ENCODE measurements at regions not wholly inside any gene's neighbourhood (a gene's known extent, or its start where the extent isn't known, plus 50 kb on each side); places are given as distances from the start of the nearest gene placed in this dataset.

DNA sequence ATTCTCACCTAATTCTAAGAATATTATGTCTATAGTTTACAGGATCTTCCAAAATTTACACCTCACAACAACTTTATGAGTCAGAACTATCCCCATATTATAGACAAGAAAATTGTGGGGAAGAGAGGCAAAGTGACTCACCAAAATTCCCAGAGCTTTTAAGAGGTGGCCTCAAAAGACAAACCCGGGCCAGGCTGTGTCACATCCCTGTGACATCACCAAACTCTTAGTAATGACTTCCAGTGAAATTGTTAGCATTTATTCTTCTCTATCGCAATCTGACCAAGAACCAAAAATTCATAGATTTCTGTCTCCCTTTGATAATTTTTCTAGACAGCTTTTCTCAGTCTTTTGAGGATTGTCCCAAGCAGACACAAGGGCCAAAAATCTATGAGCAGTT, 134.3 kb downstream of the SNX19 start:
- DNase-seq, result no peak

DNA sequence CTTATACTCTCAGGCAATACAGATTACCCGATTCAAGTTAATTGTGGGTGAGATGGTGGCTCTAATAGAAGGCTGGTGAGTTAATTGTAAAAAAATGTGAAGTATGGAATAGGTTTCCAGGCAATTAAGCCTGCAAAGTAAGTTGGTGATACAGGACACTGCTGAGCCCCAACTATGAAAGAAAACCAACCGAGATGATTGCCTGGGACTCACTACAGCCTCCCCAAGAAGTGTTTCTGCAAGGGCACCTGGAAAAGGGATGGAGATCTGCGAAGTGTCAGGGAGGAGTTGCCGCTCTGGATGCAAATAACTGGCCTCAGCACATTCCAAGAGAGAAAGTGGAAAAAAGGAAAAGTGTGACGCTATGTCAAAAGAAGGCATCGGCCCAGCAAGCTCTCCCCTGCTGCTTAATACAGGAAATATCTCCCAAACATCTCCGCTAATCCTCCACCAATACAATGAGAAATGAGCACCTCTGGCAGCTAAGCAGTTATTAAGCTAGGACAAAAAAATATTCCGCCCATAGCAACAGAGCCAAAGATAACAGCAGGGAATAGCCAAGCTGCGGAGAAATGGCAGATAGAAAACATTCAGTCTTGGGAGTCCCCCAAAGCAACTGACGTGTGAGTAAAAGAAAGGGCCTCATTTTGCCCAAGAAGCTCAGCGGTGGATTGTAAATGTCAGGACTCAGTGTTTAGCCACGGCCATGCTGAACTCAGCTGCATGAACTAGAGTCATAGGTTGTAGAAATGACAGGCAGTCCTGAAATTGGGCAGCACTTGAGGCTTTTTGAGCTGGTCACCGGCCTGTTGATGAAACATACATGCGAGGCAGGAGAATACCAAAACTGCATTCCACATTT, 133.7 kb downstream of the SNX19 start:
- DNase-seq, result no peak

DNA sequence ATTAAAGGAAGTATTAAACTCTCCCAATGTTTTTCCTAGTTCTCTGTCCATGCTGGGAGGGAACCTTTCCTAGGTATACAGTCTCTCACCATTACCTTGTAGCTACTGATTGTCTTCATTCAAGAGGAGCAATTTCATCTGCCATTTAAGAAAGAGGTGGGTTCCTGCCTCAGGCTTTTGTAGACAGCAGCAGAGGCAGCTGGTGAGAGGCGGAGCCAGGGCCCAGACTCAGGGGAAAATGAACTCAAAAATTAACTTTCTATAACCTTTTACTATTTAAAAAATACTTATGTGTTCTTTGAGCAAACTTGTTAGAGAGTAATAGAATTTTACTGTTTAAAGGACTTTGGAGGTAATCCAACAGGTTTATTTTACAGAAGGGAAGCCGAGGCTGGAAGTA, 133.0 kb downstream of the SNX19 start:
- DNase-seq, result no peak

DNA sequence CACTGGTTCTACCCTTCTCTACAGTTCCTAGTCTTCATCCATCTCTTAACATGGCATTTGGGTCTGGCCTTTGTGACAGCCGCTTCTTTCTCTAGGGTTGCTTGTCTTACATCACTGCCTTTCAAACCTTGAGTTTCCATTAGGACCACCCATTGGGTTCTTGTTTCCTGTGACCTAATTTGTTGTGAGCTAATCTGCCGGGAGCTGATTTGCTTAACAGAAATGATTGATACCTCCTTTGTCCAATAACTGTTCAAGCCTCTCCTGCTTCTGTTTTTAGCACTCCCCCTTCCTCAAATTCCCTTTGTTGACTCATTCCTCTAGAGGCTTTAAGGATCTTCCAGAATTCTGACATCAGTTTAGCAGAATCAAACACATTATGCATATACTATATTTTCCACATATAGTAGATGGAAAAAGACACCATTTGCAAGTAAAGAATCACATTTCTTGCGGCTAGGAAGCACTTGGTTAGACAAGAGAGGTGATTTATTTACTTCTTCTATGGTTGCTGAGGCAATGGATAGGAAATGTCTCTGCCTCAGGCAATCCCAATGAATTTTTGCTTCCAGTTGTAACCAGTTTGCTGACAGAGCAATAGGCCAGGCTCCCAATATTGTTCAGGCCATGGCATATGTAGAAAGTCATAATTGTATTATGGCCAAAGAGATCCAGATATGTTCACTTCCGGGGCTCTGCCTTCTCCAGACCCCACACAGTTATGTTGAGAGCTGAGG, 130.7 kb downstream of the SNX19 start:
- no peak for DNase-seq

DNA sequence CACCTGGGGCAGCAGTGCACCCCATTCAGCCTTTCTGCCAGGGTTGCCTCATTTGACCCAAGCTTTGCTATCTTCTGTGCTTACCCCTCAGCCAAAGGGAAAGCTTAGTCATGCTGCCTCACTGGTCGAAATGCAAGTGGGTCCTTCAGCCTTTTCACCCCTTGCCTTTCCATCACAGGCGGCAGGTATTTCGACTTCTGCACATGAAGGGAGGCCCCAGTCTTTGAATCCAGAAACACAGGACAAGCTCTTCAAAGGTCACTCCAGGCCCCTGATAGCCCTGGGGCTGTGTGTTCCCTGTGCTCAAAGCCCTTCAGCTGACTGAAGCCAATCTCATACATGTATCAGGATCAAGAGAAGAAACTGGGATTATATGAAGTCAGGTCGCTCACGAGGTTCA, 129.7 kb downstream of the SNX19 start:
- DNase-seq, result no peak

DNA sequence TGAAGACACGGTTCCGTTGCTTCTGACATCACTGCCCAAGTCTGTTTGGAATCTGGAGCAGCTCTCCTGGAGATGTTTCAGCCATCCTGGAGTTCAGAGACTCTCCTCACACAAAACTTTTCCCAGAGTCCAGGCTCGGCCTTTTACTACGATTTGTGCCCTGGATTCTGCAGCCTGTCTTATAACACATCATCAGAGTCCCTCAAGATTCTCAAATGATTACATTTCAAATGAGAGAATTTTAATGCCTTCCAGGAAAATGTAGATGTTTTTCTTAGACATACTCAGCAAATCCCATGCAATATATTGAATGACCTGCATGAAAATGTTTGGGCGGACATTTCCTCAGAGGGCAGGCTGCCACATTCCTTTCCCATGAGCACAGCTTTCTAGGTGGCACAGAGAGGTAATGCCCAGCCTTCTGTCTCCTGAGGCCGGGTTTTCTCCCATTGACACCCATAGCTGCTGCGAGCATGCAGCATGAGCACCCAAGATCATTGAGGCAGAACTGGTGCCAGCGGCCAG, 129.1 kb downstream of the SNX19 start:
- no peak for DNase-seq

DNA sequence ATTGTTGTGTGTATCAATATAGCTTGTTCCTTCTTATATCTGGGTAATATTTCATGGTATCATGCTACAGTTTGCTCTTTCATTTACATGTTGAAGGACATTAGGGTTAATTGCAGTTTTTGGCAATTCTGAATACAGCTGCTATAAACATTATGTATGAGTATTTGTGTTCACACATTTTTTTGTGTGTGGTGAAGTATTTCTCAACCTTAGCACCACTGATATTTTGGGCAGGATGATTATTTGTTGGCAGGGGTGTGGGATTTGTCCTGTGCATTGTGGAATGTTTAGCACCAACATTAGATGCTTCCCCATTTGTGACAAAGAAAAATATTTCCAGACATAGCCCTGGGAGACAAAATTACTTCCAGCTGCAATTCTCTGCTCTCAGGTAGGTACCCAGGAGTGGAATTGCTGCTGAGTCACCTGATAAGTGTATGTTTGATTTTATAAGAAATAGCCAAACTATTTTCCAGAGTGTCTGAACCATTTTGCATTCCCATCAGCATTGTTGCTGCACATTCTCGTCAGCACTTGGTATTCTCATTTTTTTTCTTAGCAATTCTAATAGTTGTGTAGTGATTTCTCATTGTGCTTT, 128.2 kb downstream of the SNX19 start:
- no peak for DNase-seq

DNA sequence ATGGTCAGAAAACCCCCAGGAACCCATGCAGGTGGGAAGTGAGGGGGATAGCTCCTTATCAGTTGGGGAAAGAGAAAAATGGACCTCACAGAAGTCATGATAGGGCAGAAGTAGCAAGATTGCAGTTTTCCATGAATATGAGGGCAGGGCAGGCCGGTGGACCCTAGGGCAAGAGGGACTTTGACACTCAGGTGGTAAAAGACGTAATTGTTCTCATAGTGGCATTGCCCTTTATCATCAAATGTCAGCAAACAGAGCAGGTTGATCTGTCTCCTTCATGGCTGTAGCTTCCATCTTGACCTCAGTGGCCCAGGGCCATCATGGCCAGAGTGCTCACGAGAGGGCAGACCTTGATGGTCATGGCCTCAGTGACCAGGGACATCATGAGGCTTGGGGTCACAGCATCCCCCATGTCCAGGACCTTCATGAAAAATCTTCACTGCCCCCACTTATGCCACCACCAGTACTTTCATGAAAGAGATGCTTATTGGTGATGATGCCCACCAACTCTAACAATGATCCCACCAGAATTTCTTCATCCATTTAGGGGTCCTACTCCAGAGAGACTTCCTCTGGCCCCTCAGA, 127.1 kb downstream of the SNX19 start:
- DNase-seq, result no peak

DNA sequence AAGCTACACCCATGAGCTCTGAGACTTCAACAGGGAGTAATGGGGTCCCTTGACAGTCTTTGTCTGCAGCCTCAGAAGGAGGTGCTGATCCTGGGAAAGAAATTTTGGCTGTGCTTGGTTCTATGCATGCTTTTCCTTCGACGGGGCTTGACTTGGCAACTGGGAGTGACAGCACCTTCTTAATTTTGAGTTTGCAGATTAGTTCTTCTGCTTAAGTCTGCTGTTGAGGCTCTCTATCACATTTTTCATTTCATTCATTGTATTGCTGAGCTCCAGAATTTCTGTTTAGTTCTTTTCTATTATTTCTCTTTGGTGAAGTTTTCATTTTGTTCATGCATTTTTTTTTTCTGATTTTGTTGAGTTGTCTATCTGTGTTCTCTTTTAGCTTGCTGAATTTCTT, 125.6 kb downstream of the SNX19 start:
- DNase-seq, result no peak

DNA sequence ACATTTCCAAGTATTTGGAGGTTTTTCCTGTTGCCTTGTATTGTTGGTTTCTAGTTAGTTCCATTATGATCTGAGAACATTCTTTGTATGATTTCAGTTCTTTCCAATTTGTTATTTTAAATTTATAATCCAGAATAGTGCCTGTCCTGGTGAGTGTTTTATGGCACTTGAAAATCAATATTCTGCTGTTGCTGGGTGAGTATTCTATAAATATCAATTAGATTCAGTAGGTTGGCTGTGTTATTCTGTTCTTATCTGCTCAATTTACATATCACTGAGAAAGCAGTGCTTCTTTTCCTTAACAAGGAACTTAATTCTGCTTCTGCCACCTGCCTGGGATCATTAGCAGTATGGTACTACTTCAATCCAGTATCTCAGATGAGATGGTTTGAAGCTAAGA, 123.5 kb downstream of the SNX19 start:
- DNase-seq, result no peak

DNA sequence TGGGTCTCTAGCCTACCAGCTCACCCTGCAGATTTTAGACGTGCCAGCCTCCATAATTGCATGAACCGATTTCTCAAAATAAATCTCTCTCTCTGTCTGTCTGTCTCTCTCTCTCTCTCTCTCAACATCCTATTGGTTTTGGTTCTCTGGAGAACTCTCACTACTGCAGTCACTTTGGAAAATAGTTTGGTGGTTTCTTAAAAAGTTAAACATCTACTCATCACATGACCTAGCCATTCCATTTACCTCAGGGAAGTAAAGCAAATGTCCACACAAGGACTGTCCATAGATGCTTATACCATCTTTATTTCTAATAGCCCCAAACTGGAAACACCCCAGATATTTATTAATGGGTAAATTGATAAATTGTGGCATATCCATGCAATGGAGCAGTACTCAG, 119.5 kb downstream of the SNX19 start:
- DNase-seq, result no peak

DNA sequence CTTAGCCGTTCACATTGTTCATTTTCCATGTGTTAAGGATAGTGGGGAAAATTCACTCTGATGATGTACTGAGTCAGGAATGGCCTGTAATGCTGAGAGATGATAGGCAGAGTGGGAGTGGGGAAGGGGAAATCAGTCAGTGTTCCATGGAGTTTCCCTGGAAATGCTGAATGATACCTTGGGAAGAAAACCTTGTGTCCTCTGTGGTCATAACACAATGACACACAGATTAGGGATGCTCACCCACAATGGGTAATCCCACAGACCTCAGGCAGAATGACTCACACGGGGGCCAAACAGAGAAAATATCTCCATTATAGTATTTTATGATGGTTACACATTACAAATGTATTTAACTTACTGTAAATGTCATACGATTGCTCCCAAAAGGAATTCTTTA, 118.0 kb downstream of the SNX19 start:
- DNase-seq, result no peak

DNA sequence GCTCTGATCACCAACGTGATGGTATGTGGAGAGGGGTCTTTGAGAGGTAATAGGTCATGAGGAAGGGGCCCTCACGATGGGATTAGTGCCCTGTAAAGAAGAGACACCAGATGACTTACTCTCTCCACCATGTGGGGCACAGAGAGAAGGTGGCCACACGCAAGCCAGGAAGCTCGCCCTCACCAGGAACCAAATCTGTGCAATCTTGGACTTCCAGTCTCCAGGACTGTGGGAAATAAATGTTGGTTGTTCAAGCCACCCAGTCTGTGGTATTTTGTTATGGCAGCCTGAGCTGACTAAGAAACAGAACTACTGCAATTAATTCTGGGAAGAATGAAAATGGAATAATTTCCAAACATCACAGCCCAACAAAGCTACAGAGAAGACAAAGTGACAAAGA, 117.5 kb downstream of the SNX19 start:
- DNase-seq, result no peak

DNA sequence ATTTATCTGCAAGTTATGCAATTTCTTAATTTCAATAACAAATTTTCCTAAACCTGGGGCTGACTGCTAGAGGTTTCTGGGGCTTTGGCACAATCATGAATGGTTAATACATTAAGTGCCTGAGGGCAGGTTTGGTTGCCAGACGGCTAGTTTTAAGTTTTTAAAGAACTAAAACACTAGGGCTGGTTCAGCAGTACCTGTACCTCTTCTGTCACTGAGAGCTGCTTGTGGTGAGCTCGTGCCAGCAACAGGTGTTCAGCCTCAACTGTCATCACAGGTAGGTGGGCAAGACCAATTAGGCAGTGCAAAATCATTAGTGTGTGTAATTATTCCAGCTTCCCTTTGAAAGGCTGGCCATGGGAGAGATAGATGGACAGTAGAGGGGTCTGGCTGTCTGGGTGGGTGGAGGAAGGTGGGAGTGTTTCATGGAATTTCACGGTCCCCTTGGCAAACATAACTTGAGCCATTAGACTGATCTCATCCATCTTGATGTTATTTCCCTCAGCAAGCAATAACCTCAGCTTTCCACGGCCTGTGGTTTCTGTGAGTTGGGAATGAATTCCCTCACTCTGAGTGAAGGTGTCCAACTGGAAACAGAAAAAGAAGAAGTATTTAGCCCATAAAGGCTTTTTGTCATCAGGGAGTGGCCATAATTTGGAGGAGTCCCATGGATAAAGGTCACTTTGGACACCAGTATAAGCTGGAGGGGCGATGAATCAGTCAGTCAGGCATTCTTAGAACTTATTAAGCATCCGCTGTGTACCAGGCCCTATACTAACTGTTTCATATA, 114.8 kb downstream of the SNX19 start:
- DNase-seq, result no peak

DNA sequence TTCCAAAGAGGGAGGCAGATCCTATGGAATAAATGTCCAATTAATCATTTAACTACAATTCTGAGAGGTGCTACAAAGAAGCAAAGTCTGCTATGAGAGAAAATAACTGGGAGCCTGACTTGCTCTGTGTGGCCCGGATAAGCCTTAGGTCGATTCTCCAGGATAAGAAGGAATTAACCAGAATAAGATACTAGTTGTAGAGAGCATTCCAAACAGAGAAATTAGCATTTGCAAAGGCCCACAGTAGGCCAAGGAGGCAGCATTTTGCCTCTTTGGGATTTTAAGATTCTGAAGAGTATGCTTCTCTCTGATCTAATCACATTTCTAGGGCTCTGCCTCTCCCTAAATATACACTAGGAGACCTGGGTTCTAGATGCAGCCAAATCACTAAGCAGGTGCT, 113.7 kb downstream of the SNX19 start:
- DNase-seq, result no peak

DNA sequence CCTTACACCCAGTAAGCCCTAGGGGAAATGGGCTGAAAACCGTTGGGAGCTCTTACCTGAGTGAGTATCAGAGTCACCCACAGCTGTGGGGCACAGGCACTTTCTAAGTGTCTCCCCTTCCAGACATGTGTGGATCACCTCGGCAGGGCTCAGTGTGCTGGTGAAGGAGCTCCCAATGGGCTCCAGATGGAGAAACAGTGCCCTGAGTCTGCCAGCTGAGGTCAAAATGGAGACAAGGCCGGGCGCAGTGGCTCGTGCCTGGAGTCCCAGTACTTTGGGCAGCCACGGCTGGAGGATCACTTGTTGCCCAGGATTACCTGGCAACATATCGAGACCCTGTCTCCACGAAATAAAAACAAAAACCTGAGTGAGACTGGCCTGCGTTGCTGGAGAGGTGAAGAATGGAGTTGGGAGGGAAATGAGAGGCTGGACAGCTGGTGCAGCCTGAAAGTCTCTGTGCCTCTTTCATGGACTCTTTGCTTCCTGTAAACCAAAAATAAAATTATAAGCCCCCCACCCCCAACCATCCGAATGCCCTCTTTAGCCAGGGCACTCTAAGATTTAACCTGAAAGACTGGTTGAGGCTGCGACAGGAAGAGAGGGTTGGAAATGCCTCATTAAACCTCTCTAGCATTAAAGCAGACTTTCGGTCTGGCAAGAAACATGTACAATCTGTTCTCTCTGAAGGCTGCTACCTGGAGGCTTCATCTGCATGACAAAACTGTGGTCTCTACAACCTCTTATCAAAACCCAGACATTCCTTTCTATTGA, 111.8 kb downstream of the SNX19 start:
- no peak for DNase-seq

DNA sequence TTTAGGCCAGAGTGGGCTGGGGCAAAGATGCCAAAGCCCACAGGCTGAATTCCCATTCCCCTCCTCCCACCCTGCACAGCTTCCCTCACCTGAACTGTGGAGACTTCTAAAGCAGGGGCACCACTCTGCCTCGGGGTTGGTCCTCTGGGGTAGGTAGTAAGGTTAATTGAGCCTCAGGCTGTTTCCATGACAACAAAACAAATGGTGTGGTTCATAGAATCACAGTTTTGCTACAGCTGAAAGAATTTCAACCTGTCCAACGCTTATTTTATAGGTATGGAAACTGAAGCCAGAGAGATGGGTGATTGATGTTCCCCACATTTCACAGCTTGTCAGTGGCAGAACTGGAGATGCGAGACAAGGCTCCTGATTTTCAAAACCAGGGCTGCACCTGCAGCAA, 109.5 kb downstream of the SNX19 start:
- DNase-seq, result no peak

DNA sequence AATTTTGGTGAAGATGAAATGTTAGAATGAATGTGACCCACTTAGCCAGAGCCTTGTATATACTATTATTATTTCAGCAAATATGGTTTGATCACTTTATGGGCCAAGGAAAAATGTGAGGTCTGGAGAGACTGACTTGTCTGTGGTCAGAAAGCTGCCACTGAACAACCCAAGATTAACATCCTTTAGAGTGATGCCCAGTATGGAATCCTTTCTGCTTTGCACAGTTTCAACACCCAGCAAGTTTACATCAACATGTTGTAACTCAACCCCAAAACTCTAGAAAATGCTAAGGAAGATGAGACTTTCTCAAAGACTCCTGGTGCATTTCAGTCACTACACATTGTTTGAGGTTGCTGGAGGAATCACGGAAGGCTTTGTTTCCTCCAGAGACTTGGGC, 107.7 kb downstream of the SNX19 start:
- DNase-seq, result no peak

DNA sequence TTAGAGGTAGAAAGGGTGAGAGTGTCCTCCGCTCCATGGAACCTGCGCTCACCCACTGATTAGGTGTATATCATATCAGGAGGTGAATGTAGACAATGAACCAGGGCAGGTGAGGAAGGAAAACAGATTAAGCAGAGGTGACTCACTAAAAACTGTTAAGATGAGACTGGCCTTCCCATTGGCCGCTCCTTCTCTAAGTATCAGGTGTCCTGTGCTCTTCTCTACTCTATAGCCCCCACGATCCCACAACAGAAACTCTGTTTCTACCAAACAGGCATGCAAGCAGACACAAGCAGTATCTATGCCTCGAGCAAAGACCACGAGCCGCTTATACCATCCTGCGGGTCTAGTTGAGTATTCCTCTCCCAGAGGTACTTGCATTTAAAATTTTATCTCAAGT, 103.1 kb downstream of the SNX19 start:
- no peak for DNase-seq

DNA sequence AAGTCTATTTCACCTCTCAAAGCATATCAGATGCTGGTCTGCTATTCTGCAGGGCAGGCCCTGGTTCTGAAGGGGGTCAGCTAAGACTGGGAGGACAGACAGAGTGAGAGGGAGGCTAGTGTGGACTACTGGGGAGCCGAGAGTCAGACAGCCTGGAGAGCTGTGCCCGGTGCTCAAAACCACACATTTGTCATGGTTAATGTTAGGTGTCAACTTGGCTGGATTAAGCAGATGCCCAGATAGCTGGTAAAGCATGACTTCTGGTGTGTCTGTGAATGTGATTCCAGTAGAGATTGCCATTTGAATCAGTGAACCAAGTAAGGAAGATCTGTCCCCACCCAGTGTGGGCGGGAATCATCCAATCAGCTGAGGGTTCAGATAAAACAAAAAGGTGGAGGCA, 102.6 kb downstream of the SNX19 start:
- no peak for DNase-seq

DNA sequence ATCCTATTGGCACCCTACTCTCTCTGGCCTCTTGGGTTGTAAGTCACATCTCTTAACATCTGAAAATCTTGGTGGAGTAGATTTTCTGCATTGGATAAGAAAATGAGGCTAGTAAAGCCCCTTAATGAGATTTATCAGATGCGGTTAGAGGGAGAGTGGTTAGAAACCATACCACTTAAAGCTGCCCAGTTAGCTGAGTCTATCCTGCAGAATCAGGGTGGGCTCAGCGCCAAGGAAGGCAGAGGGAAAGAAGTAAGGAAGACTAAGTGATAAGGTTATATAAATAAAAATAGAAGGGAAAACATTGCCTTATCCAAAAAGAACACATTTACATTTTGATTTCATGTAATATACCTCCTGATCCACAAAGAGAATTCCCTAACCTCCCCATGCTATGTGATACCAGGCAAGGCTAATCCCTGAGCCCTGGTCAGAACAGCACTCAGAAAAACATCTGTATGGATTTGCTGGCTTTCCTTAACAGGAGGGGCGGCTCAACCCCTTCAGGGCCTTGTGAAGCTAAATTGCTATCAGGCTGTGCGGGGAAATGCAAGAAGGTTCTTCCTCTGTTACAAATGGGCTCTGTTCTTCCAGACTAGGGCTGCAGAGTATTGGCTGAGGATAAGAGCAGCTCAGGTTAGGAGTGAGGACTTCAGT, 101.7 kb downstream of the SNX19 start:
- DNase-seq, result no peak
